ENCODE measurements at regions not wholly inside any gene's neighbourhood (a gene's known extent, or its start where the extent isn't known, plus 50 kb on each side); places are given as distances from the start of the nearest gene placed in this dataset.

DNA sequence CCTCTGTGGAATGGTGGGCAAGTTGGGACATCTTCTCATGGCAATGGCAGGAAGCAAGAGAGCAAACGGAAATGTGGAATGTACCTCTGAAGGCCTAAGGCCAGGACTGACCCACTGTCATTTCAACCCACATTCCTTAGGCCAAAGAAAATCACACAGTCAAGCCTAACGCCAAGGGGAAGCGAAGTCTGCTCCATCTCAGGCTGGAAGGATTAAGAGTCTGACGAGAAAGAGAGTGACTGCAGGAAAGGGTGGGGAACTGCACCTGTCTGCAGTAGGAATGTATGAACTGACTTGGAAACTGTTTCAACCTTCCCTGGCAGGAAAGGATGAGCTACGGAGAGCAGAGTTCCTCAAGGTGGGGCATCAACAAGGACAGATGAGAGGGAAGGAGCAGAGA, 90.2 kb upstream of the TAS2R1 start:
- in situ Hi-C loops (cut with HindIII; ENCODE audit: extremely low pct_ligation_motif_present, low pct_unique_long_range_greater_than_20kb) (no loop called here), intact Hi-C loops (cut with micrococcal nuclease; ENCODE audit: unreplicated experiment) (no loop called here)
- Histone ChIP-seq H3K4me3 (replicated peaks in 1 of 3; ENCODE audit: insufficient read depth in 1 of 3, low read depth in 2 of 3, low read length in 3 of 3) (no peak overlapping the region), H3K4me1 (ENCODE audit: insufficient read depth, low read length) (no peaks in the 10 kb centered on the region), H3K36me3 (replicated peaks in 1 of 2; ENCODE audit: control insufficient read depth in 1 of 2, insufficient read depth in 2 of 2, low read length in 2 of 2) (no peaks in the 10 kb centered on the region), H3K4me2 (ENCODE audit: low read depth, low read length) (no peak overlapping the region), H3K9me3 (ENCODE audit: low read length) (no peaks in the 10 kb centered on the region), H2AFZ (ENCODE audit: low read length) (no peak overlapping the region), H3K27ac (ENCODE audit: extremely low read length, insufficient read depth, low read length) (no peak overlapping the region), H4K20me1 (ENCODE audit: insufficient read depth, low read length) (no peaks in the 10 kb centered on the region), H3K9ac (ENCODE audit: insufficient read depth, low read depth, low read length) (no peak overlapping the region), H3K79me2 (ENCODE audit: insufficient read depth, low read length) (no peaks in the 10 kb centered on the region), H3K27me3 (ENCODE audit: control insufficient read depth in 1 of 2, insufficient read depth in 2 of 2, low read length in 2 of 2) (no peaks in the 10 kb centered on the region; a peak in 1 of 5 replicates)
- ChIA-PET POLR2A (no interaction called here), CTCF (ENCODE audit: low intra/inter-chr PET ratio, low total read pairs) (no interaction called here)
- ATAC-seq (no peak), DNase-seq (ENCODE audit: low spot score) (no peak), FAIRE-seq (no peak)
- no TSS peak for BruUV-seq (replicated peaks)
- WGBS (ENCODE audit: low lambda C conversion rate) = 0% methylated on average over 5 of the region's 5 CpGs
- TF ChIP-seq AGO1 (IDR thresholded peaks at IDR 0.05; ENCODE audit: low read depth, low read length, poor library complexity, severe bottlenecking) (no peak), FOSL2 (CRISPR knock-in tag; IDR thresholded peaks at IDR 0.05) (no peak), SP1 (IDR thresholded peaks at IDR 0.05) (no peak), SP1 (CRISPR knock-in tag; IDR thresholded peaks at IDR 0.05) (no peak), ZFYVE20 (CRISPR knock-in tag; IDR thresholded peaks at IDR 0.05; ENCODE audit: borderline replicate concordance, low read depth) (no peak)
- TF ChIP-seq, protein P1, sequence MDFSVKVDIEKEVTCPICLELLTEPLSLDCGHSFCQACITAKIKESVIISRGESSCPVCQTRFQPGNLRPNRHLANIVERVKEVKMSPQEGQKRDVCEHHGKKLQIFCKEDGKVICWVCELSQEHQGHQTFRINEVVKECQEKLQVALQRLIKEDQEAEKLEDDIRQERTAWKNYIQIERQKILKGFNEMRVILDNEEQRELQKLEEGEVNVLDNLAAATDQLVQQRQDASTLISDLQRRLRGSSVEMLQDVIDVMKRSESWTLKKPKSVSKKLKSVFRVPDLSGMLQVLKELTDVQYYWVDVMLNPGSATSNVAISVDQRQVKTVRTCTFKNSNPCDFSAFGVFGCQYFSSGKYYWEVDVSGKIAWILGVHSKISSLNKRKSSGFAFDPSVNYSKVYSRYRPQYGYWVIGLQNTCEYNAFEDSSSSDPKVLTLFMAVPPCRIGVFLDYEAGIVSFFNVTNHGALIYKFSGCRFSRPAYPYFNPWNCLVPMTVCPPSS (IDR thresholded peaks at IDR 0.05) = no peak
- TF ChIP-seq, protein P2, sequence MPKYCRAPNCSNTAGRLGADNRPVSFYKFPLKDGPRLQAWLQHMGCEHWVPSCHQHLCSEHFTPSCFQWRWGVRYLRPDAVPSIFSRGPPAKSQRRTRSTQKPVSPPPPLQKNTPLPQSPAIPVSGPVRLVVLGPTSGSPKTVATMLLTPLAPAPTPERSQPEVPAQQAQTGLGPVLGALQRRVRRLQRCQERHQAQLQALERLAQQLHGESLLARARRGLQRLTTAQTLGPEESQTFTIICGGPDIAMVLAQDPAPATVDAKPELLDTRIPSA (CRISPR knock-in tag; IDR thresholded peaks at IDR 0.05; ENCODE audit: borderline replicate concordance) = no peak
- TF ChIP-seq, protein P3, sequence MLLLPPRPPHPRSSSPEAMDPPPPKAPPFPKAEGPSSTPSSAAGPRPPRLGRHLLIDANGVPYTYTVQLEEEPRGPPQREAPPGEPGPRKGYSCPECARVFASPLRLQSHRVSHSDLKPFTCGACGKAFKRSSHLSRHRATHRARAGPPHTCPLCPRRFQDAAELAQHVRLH (CRISPR knock-in tag; IDR thresholded peaks at IDR 0.05; ENCODE audit: borderline replicate concordance, low read depth) = no peak
- TF ChIP-seq, protein P4, sequence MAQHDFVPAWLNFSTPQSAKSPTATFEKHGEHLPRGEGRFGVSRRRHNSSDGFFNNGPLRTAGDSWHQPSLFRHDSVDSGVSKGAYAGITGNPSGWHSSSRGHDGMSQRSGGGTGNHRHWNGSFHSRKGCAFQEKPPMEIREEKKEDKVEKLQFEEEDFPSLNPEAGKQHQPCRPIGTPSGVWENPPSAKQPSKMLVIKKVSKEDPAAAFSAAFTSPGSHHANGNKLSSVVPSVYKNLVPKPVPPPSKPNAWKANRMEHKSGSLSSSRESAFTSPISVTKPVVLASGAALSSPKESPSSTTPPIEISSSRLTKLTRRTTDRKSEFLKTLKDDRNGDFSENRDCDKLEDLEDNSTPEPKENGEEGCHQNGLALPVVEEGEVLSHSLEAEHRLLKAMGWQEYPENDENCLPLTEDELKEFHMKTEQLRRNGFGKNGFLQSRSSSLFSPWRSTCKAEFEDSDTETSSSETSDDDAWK (CRISPR knock-in tag; IDR thresholded peaks at IDR 0.05) = no peak
